ENCODE measurements at regions not wholly inside any gene's neighbourhood (a gene's known extent, or its start where the extent isn't known, plus 50 kb on each side); places are given as distances from the start of the nearest gene placed in this dataset.
"Not testable (repeated sequence)": the region's sequence is repeated elsewhere in the genome, so short reads cannot be mapped to it uniquely, and the experiment has no call there.

- Histone ChIP-seq H3K36me3 (ENCODE audit: control insufficient read depth, insufficient read depth, low read length) (no peaks in the 10 kb centered on the region), H3K27me3 (ENCODE audit: control insufficient read depth, insufficient read depth, low read length) (no peaks in the 10 kb centered on the region), H3K4me3 (ENCODE audit: low read depth, low read length) (no peak overlapping the region)
- POLR2A ChIA-PET, result no interaction called here
- no peak for TF ChIP-seq CTCF (IDR thresholded peaks at IDR 0.05; ENCODE audit: insufficient read depth, low read depth, low read length)
- DNase-seq (ENCODE audit: low read depth), result no peak
- CTCF ChIA-PET, result no interaction called here
Observed at GRCh38 chr1:60878323-60878722, 204.0 kb upstream of the NFIA start.

- no peak for DNase-seq (ENCODE audit: low read depth)
- Histone ChIP-seq H3K27me3 (ENCODE audit: control insufficient read depth, insufficient read depth, low read length) (no peaks in the 10 kb centered on the region), H3K36me3 (ENCODE audit: control insufficient read depth, insufficient read depth, low read length) (no peaks in the 10 kb centered on the region), H3K4me3 (ENCODE audit: low read depth, low read length) (no peak overlapping the region)
- POLR2A ChIA-PET, result no interaction called here
- CTCF ChIA-PET, result no interaction called here
- TF ChIP-seq CTCF (IDR thresholded peaks at IDR 0.05; ENCODE audit: insufficient read depth, low read depth, low read length), result no peak
Observed at GRCh38 chr1:60877376-60877775, 205.0 kb upstream of the NFIA start.

GRCh38 chr1:60876952-60877351 is 205.4 kb upstream of the NFIA start:
- CTCF ChIA-PET, result interaction anchor here (1.1 kb wide), 1 partner anchor 28 kb away, joined by 4 read pairs; no protein-coding TSS in a partner anchor

GRCh38 chr1:60875138-60875537 is 207.2 kb upstream of the NFIA start:
- H3K4me3 ChIP-seq (ENCODE audit: low read depth, low read length), result no peak overlapping the region
- POLR2A ChIA-PET, result no interaction called here
- no peaks in the 10 kb centered on the region for H3K36me3 ChIP-seq (ENCODE audit: control insufficient read depth, insufficient read depth, low read length)
- CTCF ChIA-PET, result interaction anchor here (1.3 kb wide), 1 partner anchor 168 kb away, joined by 3 read pairs; no protein-coding TSS in a partner anchor
- TF ChIP-seq CTCF (IDR thresholded peaks at IDR 0.05; ENCODE audit: insufficient read depth, low read depth, low read length), result no peak
- DNase-seq (ENCODE audit: low read depth), result no peak
- no peaks in the 10 kb centered on the region for H3K27me3 ChIP-seq (ENCODE audit: control insufficient read depth, insufficient read depth, low read length)

More at GRCh38 chr1:60876952-60877351, 205.4 kb upstream of the NFIA start:
- no peak for TF ChIP-seq CTCF (IDR thresholded peaks at IDR 0.05; ENCODE audit: insufficient read depth, low read depth, low read length)
- H3K36me3 ChIP-seq (ENCODE audit: control insufficient read depth, insufficient read depth, low read length), result no peaks in the 10 kb centered on the region
- POLR2A ChIA-PET, result no interaction called here
- DNase-seq (ENCODE audit: low read depth), result no peak
- no peaks in the 10 kb centered on the region for H3K27me3 ChIP-seq (ENCODE audit: control insufficient read depth, insufficient read depth, low read length)
- no peak overlapping the region for H3K4me3 ChIP-seq (ENCODE audit: low read depth, low read length)

GRCh38 chr1:60874718-60875117 is 207.6 kb upstream of the NFIA start:
- CTCF ChIA-PET, result no interaction called here
- no peak for DNase-seq (ENCODE audit: low read depth)
- TF ChIP-seq CTCF (IDR thresholded peaks at IDR 0.05; ENCODE audit: insufficient read depth, low read depth, low read length), result no peak
- no peaks in the 10 kb centered on the region for H3K27me3 ChIP-seq (ENCODE audit: control insufficient read depth, insufficient read depth, low read length)
- no peaks in the 10 kb centered on the region for H3K36me3 ChIP-seq (ENCODE audit: control insufficient read depth, insufficient read depth, low read length)
- no peak overlapping the region for H3K4me3 ChIP-seq (ENCODE audit: low read depth, low read length)
- POLR2A ChIA-PET, result no interaction called here

GRCh38 chr1:60873396-60873795 is 209.0 kb upstream of the NFIA start:
- H3K4me3 ChIP-seq (ENCODE audit: low read depth, low read length); DNase-seq (ENCODE audit: low read depth); H3K27me3 ChIP-seq (ENCODE audit: control insufficient read depth, insufficient read depth, low read length); POLR2A ChIA-PET; CTCF ChIA-PET; H3K36me3 ChIP-seq (ENCODE audit: control insufficient read depth, insufficient read depth, low read length): not testable (repeated sequence)
